ENCODE measurements at regions not wholly inside any gene's neighbourhood (a gene's known extent, or its start where the extent isn't known, plus 50 kb on each side); places are given as distances from the start of the nearest gene placed in this dataset.

DNA sequence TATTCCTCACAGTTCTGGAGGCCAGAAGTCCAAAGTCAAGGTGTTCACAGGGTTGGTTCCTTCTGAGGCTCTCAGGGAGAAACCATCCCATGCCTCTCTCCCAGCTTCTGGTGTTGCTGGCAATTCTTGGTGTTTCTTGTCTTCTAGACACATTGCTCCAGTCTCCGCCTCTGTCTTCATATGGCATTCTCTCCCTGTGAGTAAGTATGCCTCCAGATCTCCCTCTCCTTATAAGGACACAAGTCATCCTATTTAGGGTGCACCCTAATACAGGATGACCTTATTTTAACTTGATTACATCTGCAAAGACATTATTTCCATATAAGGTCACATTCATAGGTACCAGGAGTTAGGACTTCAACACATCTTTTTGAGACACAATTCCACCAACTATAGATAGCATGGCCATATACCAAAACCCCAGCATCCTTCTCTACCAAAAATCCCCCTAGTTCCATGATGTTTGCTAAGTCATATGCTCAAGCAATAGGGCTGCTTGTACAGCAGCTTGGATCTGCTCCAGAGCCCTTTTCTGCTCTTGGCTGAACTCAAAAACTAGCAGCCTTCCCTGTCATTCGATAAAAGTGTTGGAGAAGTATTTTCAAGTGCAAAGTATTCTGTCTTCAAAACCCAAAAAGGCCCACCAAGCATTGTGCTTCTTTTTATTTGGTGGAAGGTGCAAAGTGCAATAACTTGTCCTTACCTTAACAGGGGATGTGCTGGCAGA lies 79.2 kb upstream of the CMKLR1 start:
- no peak for TF ChIP-seq CTCF (conservative IDR thresholded peaks at IDR 0.05 in 1 of 2, IDR thresholded peaks at IDR 0.05 in 1 of 2; ENCODE audit: low read depth in 1 of 2, low read length in 2 of 2)
- TF ChIP-seq EZH2 (IDR thresholded peaks at IDR 0.05; ENCODE audit: low read length, missing control alignments), result no peak
